ENCODE measurements at regions not wholly inside any gene's neighbourhood (a gene's known extent, or its start where the extent isn't known, plus 50 kb on each side); places are given as distances from the start of the nearest gene placed in this dataset.

- H3K4me3 ChIP-seq (ENCODE audit: low read depth, low read length), result no peak overlapping the region
- DNase-seq (ENCODE audit: low read depth), result no peak
- no peak for TF ChIP-seq CTCF (IDR thresholded peaks at IDR 0.05; ENCODE audit: low read depth, low read length, missing control alignments)
These were observed 141.1 kb upstream of the NAV3 start for GRCh38 chr12:77689510-77690086.

DNA sequence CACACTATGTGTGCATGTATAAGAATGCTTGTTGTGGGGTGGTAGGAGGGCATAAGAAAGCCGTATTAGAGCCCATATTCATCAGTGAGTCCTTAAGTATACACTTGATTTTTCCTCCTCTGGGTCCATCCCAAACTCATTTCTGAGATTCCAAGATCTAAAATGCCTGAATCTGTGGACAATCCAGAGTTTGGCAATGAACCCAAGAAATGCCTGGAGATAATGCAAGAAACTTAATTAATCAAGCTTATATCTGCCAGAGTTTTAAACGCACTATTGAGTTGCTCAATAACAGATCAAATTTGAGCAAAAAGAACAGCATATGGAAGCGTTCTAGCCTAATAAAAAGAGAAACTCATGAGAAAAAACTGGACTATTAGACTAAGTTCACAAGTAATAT is 143.4 kb upstream of the NAV3 start:
- TF ChIP-seq CTCF (IDR thresholded peaks at IDR 0.05; ENCODE audit: low read depth, low read length, missing control alignments), result no peak
- no peak for DNase-seq (ENCODE audit: low read depth)
- H3K4me3 ChIP-seq (ENCODE audit: low read depth, low read length), result no peak overlapping the region

- no peak for TF ChIP-seq CTCF (IDR thresholded peaks at IDR 0.05; ENCODE audit: low read depth, low read length, missing control alignments)
- DNase-seq (ENCODE audit: low read depth), result no peak
- H3K4me3 ChIP-seq (ENCODE audit: low read depth, low read length), result no peak overlapping the region
These were observed 143.9 kb upstream of the NAV3 start for GRCh38 chr12:77686760-77687159.

- TF ChIP-seq CTCF (IDR thresholded peaks at IDR 0.05; ENCODE audit: low read depth, low read length, missing control alignments), result no peak
- DNase-seq (ENCODE audit: low read depth), result no peak
- no peak overlapping the region for H3K4me3 ChIP-seq (ENCODE audit: low read depth, low read length)
These were observed 144.8 kb upstream of the NAV3 start for GRCh38 chr12:77685901-77686300.

DNA sequence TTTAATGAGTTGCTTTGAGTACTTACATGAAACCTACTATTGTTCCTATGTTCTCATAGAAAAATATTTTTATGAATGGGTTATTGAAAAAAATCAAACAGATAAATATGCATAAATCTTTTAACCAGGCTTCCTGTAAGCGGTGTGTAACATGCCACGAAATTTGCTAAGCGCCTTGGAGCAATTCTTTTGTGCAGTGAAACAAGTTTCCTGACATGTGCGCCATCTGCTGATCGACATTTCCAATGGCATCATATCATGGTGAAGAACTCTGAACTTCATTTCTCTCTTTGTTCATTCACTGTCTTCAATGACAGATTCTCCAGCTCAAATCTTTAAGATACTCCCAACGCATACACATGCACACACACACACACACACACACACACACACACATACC is 145.6 kb upstream of the NAV3 start:
- H3K4me3 ChIP-seq (ENCODE audit: low read depth, low read length), result no peak overlapping the region
- TF ChIP-seq CTCF (IDR thresholded peaks at IDR 0.05; ENCODE audit: low read depth, low read length, missing control alignments), result peak; percentile 59
- DNase-seq (ENCODE audit: low read depth), result peak; percentile 5

- no peak for TF ChIP-seq CTCF (IDR thresholded peaks at IDR 0.05; ENCODE audit: low read depth, low read length, missing control alignments)
- H3K4me3 ChIP-seq (ENCODE audit: low read depth, low read length), result no peak overlapping the region
- no peak for DNase-seq (ENCODE audit: low read depth)
These were observed 148.2 kb upstream of the NAV3 start for GRCh38 chr12:77682488-77682887.

GRCh38 chr12:77681726-77682125 is 149.0 kb upstream of the NAV3 start:
- no peak overlapping the region for H3K4me3 ChIP-seq (ENCODE audit: low read depth, low read length)
- TF ChIP-seq CTCF (IDR thresholded peaks at IDR 0.05; ENCODE audit: low read depth, low read length, missing control alignments), result no peak
- no peak for DNase-seq (ENCODE audit: low read depth)
